HepG2 (cell line): ENCODE measurements at regions not wholly inside any gene's neighbourhood (a gene's known extent, or its start where the extent isn't known, plus 50 kb on each side); places are given as distances from the start of the nearest gene placed in this dataset.

ENCODE experiments used
- BCLAF1 ChIP-seq: fragments of 450-650 bp; IDR thresholded peaks from 2 replicates; pipeline ENCODE4 v1.6.1; 2017; ENCODE audit warnings: mild to moderate bottlenecking
- CBFB ChIP-seq: sonication (generic); formaldehyde crosslinking; IDR thresholded peaks from 2 replicates; pipeline ENCODE4 v1.4.0; 2020; ENCODE audit warnings: missing genetic modification reagents
- CTCF ChIP-seq: sonication (generic); formaldehyde crosslinking; IDR thresholded peaks from 2 replicates; pipeline ENCODE4 v1.5.0; 2020; ENCODE audit warnings: mild to moderate bottlenecking, missing genetic modification reagents, moderate library complexity
- JUN ChIP-seq: sonication (generic); formaldehyde crosslinking; IDR thresholded peaks from 2 replicates; pipeline ENCODE4 v1.4.0; 2020; ENCODE audit warnings: mild to moderate bottlenecking, missing genetic modification reagents
- SMAD9 ChIP-seq: sonication (generic); formaldehyde crosslinking; IDR thresholded peaks from 2 replicates; pipeline ENCODE4 v1.5.1; 2020; ENCODE audit warnings: mild to moderate bottlenecking, missing genetic modification reagents
- ZNF138 ChIP-seq: sonication (generic); formaldehyde crosslinking; IDR thresholded peaks from 2 replicates; pipeline ENCODE4 v1.5.0; 2020; ENCODE audit warnings: mild to moderate bottlenecking, low read depth, missing genetic modification reagents
- ZNF607 ChIP-seq: sonication (generic); formaldehyde crosslinking; IDR thresholded peaks from 2 replicates; pipeline ENCODE4 v1.5.1; 2020; ENCODE audit warnings: missing genetic modification reagents, mild to moderate bottlenecking, borderline replicate concordance
- TF ChIP-seq, protein P1 (sequence below): sonication (generic); formaldehyde crosslinking; IDR thresholded peaks from one replicate; pipeline ENCODE4 v1.5.1; 2020; ENCODE audit warnings: mild to moderate bottlenecking, missing genetic modification reagents; ENCODE audit errors: not compliant biosample characterization

GRCh38 chr13:80787604-80788003 lies 446.7 kb upstream of the SPRY2 start:
- no peak for TF ChIP-seq ZNF138 (CRISPR knock-in tag)
- TF ChIP-seq CTCF (CRISPR knock-in tag): no peak
- TF ChIP-seq BCLAF1: no peak
- no peak for TF ChIP-seq CBFB (CRISPR knock-in tag)
- TF ChIP-seq ZNF607: no peak
- no peak for TF ChIP-seq JUN (CRISPR knock-in tag)
- no peak for TF ChIP-seq SMAD9
- TF ChIP-seq, protein P1, sequence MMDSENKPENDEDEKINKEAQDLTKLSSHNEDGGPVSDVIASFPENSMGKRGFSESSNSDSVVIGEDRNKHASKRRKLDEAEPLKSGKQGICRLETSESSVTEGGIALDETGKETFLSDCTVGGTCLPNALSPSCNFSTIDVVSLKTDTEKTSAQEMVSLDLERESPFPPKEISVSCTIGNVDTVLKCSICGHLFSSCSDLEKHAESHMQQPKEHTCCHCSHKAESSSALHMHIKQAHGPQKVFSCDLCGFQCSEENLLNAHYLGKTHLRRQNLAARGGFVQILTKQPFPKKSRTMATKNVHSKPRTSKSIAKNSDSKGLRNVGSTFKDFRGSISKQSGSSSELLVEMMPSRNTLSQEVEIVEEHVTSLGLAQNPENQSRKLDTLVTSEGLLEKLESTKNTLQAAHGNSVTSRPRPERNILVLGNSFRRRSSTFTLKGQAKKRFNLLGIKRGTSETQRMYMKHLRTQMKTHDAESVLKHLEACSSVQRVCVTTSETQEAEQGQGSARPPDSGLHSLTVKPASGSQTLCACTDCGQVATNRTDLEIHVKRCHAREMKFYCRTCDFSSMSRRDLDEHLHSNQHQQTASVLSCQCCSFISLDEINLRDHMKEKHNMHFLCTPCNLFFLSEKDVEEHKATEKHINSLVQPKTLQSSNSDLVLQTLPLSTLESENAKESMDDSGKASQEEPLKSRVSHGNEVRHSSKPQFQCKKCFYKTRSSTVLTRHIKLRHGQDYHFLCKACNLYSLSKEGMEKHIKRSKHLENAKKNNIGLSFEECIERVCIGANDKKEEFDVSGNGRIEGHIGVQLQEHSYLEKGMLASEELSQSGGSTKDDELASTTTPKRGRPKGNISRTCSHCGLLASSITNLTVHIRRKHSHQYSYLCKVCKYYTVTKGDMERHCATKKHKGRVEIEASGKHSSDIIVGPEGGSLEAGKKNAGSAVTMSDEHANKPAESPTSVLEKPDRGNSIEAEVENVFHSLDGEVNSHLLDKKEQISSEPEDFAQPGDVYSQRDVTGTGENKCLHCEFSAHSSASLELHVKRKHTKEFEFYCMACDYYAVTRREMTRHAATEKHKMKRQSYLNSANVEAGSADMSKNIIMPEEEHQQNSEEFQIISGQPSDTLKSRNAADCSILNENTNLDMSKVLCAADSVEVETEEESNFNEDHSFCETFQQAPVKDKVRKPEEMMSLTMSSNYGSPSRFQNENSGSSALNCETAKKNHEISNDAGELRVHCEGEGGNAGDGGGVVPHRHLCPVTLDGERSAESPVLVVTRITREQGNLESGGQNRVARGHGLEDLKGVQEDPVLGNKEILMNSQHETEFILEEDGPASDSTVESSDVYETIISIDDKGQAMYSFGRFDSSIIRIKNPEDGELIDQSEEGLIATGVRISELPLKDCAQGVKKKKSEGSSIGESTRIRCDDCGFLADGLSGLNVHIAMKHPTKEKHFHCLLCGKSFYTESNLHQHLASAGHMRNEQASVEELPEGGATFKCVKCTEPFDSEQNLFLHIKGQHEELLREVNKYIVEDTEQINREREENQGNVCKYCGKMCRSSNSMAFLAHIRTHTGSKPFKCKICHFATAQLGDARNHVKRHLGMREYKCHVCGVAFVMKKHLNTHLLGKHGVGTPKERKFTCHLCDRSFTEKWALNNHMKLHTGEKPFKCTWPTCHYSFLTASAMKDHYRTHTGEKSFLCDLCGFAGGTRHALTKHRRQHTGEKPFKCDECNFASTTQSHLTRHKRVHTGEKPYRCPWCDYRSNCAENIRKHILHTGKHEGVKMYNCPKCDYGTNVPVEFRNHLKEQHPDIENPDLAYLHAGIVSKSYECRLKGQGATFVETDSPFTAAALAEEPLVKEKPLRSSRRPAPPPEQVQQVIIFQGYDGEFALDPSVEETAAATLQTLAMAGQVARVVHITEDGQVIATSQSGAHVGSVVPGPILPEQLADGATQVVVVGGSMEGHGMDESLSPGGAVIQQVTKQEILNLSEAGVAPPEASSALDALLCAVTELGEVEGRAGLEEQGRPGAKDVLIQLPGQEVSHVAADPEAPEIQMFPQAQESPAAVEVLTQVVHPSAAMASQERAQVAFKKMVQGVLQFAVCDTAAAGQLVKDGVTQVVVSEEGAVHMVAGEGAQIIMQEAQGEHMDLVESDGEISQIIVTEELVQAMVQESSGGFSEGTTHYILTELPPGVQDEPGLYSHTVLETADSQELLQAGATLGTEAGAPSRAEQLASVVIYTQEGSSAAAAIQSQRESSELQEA (CRISPR knock-in tag): no peak
